Skin of body (tissue), 1 donor: ENCODE measurements at regions not wholly inside any gene's neighbourhood (a gene's known extent, or its start where the extent isn't known, plus 50 kb on each side); places are given as distances from the start of the nearest gene placed in this dataset.
"Not testable (repeated sequence)": the region's sequence is repeated elsewhere in the genome, so short reads cannot be mapped to it uniquely, and the experiment has no call there.

ENCODE experiments used
- DNase-seq: peaks from one replicate; lab custom pipeline; 2025; lab: John Stamatoyannopoulos, UW

DNA sequence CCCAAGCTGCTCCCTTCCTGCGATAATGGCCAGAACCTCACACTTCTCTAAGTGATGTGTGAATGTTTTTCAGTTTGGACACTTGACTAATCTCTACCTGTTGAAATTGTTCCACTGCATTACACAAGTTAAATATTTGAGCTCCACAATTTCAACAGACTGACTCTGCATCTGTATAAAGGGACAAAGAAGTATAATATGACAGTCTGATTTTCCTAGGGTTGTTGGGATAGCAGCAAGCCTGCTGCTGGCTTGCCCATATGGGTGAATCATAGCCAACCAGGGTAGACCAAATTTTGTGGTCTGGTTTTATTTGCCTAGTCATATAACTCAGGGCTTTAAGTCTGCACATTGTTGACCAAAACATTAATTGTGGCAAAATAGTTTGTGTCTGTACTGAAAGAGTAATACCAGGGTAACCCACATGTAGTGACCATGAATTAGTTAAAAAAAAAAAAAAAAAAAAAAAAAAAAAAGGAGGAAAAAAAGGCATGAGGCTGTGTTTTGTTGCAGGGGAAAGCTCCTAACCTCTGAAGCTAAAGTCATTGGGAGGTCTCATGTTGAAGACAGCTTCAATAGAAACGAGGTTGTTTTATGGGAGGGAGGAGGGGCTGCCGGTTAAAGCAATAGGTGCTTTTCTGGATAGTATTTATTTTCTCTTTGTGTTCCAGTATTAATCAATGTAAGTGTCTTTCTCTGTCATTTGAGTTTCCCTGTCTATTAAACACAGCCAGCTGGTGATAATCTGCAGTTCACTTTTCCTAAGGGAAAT is 534.2 kb downstream of the RAB28 start:
- DNase-seq = no peak

DNA sequence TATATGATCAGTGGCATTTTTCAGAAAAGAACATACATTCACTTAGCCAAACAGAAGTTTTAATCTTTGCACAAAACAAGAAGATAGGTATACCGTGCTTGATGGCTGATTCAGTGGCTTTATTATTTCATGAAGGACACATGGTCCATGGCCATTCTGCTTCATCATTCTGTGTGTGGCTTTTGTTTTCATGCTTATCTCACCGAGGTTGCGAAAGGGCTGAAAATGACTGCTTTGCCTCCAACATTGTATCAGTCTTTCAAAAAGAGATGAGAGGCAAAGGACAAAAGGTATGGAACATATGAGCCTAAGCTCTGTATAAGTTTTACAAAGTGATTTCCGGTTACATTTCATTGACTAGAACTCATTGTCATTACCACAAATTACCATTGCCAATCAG is 541.1 kb downstream of the RAB28 start:
- no peak for DNase-seq

DNA sequence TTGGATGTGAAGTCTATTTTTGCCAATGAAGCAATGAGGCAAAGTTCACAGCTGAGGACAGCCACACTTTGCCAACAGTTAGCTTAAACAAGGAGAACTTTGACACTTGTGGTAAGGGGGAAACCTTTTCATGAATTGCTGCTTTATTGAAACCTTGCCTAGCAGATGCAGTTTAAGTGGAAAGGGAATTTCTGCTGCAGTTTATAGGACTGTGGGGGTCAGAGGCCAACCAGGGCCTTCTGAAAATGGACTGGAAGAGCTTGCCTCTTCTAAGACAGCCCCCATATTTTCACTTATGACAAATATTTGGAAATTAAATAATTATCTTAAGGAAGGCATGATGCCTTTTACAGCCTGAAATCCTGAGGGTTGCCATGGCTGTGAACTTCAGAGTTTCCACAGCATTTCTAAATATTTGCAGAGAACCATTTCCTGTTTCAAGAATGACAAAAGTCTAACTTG is 550.3 kb downstream of the RAB28 start:
- DNase-seq = no peak

DNA sequence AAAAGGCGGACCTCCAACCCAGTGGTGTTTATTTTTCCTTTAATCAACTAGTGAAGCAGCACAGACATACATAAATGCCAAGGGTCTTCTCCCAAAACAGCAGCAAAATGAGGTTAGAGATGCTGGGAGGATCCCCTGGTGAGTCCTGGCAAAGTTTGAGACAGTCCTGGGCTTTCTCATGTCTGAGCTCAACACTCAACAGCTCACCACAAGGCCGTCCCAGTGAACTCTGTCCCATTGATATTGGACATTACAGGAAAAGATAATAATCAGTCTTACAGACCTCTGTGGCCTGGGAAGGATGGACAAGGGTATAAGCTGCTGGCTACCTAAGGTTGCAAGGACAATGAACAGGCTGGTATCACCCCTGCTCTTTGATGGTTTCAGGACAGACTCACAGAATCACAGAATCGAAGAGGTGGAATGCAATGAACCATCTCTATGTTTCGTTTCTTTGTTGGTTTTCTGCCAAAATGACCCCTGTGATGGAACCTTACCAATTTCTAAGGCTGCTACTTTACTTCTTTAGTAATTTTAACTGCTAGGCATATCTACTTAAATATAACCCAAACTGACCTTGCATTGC is 551.8 kb downstream of the RAB28 start:
- DNase-seq = no peak

DNA sequence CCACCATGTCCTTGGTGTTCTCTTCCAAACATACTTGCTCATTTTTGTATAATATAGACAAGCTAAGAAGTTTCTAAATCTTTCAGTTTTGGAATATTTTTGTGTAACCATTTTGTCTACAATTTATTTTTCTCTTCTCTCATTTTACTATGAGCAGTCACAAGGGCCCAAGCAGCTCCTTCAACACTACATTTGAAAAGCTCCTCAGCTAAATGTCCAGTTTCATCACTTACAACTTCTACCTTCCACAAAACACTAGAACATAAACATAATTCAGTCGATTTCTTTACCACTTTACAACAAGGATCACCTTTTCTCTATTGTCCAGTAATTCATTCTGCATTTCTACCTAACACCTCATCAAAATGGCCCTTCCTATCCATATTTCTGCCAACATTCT is 554.4 kb downstream of the RAB28 start:
- DNase-seq = no peak

DNA sequence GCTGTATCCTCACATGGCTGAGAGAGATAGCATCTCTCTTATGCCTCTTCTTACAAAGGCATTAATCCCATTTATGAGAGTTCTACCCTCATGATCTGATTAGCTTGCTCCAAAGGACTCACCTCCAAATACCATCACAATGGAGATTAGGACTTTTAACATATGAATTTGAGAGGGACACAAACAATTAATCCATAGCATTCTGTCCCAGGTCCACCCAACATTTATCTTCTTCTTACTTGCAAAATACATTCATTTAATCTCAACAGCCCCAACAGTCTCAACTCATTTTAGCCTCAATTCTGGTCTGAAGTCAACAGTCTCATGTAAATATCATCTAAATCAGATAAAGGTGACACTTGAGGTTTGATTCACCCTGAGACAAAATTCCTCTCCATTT is 555.4 kb downstream of the RAB28 start:
- no peak for DNase-seq

DNA sequence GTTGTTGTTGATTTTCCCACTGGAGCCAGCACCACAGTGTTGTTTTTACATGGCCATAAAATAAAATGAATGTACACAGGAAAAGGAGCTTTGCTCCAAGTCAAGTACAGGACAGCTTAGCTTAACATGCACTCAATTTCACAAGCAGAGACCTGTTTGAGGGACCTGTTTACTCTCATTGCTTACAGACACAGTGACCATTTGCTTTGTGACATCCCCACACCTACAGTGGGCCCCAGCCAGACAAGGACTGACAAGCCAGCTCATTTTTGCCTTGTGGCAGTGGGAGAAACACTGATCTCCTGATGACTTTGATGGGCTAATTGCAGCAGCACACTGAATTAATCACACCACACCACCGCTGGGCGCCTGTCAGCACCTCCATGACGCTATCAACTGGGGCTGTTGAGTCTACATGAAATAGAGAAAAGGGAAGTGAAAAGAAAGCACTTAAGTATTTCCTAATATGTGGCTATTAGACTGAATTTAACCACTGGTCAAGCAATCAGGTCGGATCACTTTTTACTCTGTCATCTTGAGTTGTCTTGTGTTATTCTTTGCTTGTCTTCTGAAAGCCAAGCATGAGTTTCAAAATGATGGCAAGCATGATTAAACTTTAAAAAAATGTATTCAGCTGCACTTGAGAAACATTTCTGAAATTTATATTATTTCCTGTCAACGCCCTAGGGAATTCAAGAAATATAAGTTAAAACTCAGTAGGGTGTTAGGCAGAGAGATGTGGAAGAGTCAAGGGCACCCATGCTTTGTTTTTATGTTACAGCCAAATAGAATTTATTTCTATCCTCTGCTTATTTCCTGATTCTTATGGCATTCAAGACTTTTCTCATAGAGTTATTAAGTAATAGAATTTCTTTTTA is 557.7 kb downstream of the RAB28 start:
- no peak for DNase-seq

DNA sequence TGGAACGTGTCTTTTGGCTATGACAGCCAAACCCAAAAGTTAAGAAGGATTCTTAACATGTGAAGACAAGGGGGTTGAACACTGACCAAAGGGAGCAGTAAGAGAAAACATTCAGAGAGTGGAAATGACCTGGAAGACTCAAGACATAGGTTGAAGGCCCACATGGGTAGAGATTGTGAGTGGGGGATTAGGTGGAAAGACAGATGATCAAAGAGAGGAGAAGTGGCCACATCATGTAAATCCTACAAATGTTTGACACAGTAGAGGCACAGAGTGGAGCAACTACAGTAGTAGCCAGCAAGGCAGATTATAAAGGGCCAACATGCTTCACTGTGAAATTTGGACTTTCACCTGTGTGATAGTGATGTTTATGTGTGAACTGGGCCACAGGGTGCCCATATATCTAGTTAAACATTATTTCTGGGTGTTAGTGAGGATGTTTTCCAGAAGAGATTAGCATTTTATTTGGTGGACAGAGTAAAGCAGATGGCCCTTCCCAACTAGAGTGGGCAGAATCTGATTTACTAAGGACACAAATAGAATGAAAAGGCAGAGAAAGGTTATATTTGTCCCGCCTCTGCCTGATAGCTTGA is 559.3 kb downstream of the RAB28 start:
- no peak for DNase-seq

DNA sequence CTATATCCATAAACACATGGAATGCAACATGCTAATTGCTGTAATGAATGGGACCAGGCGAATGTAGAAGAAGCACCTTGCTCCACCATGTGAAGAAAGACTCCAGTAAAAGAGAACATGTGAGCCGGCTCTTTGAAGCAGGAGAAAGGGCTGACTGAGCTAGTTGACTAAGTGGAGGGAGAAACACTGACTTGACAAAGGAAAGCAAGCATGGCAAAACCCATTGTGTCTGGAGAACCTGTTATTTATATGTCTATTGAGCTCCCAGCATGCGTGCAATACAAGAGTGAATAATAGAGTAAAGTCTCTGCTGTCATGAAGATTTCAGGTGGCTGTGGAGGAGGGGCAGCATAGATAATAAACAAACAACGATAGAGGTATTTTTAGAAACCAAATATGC is 559.9 kb downstream of the RAB28 start:
- no peak for DNase-seq

DNA sequence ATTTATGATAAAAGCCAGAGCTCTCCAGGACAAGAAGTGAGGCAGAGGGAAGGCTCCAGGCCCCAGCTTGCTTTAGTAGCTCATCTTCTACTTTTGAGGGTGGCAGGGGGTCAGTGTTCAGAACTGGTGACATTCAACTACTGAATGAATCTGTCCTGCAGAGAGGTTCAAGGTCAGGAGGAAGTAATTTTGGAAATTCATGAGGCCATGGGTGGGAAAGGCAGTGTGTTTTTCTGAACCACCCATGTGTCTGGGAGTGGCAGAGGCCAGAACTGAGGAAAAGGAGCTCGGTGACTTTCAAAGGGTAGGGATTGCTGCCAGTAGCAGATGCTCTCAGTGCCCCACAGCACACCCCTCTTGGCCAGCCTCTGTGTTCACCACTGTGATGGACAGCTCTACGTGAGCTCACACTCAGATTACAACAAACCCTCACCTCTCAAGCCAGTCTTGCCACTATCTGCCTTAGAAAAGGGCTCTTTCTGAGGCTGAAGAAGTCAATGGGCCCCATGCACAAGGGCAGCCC is 571.2 kb downstream of the RAB28 start:
- DNase-seq = no peak

DNA sequence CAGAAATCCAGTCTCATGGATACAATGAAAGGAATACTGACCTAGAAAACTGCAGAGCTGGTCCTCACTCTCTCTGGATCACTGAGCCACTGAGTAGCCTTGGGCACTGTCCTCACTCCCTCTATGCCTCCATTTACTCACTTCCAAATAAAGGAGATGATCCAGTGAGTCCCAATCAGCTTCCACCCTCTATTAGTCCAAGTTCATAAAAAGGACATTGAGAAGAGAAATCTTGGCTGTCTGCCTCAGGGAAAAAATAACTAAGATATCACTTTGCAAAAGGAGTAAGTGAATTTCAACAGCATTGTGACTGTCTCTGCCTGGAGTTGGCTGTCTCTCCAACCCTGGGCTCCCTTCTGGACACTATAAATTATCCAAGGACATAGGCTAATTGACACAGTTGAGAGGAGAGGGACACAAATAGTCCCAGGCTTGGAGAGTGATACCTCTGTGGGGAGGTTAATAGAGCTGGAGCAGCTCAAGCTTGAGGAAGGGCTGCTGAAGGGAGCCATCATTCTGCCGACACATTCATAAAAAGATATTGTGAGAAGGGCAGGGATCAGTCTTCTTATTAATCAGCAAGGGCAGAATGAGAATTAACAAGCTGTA is 572.3 kb downstream of the RAB28 start:
- no peak for DNase-seq

DNA sequence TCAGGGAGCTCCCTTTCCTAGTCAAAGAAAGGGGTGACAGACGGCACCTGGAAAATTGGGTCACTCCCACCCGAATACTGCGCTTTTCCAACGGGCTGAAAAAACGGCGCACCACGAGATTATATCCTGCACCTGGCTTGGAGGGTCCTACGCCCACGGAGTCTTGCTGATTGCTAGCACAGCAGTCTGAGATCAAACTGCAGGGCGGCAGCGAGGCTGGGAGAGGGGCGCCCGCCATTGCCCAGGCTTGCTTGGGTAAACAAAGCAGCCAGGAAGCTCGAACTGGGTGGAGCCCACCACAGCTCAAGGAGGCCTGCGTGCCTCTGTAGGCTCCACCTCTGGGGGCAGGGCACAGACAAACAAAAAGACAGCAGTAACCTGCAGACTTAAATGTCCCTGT is 580.5 kb downstream of the RAB28 start:
- not testable (repeated sequence) for DNase-seq

DNA sequence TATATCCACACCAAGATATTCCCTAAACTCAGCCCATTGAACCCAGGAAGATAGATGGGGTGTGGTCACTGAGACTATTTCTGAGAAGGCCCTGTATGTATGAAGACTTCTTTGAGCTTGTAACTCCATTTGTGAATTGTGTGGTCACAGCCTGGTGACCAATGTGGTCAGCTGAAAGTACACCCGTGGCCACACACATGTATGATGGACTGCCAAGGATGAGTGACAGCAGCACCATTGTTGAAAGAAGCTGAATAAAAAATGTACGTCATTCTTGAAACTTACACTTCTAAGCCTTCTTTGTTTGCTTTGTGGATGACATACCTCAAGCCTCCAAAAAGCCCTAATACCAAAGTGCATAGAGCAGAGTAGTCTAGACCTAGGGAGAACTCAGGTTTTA is 581.4 kb downstream of the RAB28 start:
- no peak for DNase-seq

DNA sequence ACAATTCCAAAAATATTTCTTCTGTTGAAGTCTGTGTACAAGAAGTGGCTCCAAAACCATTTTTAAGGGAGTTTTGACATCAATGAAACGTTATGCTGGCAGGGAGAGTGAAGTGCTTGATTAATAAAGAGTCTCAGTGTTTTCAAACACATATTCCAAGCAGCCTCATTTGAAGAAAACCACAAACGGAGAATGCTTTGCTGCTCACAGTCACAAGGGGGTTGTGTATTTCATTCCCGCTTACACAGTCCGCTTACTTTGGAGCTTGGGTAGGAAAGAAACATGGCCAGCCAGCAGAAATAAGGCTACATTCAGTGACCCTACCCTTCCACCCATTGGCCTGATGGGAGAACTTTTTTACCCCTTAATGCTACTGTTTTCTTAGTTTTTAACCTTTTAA is 586.2 kb downstream of the RAB28 start:
- no peak for DNase-seq

DNA sequence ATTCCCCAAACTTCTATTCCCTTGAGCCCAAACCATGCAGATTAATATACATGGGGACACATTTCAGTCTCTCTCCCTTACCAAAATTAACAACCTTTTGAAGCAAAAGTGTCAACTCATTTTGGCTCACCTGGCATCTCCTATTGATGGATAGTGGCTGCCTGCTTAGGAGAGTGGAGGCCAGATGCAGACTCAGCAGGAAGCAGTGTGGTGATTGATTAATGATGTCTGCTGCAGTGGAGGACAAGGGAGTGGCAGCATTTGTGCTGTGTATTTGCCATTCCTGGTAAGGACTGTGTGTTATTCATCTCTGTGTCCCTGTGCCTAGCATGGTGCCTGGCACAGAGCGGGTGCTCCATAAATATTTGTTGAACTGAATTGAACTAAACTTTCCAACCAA is 590.1 kb downstream of the RAB28 start:
- no peak for DNase-seq

DNA sequence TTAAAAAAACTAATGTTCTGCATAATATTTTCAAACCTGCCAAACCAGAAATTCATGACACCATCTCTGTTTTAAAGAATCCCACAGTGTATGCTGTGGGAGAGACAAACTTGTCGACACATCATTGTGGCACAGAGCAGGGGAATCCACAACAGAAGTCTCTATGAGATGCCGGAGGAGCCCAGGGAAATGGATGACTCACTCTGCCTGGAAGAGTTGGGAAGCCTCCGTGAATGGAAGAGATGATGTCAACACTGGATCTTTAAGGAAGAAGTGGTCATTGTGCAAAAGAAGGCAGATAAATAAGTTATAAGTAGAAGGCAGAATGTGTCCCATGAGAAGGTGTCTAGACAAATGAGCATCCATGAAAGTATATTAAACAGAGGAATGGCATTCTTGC is 595.1 kb downstream of the RAB28 start:
- DNase-seq = no peak

DNA sequence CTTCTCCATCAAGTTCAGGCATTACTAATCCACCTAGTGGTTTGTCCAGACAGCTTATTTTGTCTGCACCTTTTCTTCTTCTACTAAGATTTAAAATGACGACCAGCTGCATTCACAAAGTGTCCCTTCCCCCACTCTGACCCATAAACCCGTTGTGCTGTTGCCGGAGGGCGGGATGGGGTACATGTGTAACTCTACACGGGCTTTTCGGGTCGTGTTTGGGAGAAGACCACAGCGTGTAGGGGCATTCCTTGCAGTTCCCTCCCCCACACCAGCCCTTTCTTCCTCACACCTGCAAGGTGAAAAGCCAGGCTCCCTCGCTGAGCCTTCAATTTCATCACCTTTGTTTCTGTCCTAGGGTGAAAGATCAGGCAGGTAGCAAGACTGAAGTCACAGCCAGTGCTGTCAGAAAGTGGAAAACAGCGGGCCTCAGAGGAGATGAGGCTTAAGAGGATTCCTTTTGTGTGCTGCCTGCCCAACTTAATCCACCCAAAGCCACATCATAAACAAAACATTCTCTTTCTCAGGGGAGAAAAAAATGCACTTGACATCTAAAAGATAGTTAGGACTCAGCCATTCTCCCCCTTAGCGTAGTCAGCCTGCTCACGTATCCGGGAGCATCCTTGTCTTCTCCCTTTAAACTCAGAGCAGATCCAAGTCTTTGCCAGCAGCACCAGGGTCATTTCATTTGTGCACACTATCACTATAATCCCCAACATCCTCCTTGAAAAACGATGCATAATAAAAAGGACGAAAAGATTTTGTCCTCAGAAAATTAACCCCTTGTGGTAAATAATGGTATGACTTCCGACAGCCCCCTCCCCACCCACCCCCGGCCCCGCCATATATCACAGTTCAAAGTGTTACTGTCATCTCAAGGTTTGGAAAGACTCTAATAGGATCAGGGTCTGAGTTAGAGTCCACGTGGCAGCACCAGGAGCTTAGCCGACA is 599.0 kb downstream of the RAB28 start:
- DNase-seq = no peak

DNA sequence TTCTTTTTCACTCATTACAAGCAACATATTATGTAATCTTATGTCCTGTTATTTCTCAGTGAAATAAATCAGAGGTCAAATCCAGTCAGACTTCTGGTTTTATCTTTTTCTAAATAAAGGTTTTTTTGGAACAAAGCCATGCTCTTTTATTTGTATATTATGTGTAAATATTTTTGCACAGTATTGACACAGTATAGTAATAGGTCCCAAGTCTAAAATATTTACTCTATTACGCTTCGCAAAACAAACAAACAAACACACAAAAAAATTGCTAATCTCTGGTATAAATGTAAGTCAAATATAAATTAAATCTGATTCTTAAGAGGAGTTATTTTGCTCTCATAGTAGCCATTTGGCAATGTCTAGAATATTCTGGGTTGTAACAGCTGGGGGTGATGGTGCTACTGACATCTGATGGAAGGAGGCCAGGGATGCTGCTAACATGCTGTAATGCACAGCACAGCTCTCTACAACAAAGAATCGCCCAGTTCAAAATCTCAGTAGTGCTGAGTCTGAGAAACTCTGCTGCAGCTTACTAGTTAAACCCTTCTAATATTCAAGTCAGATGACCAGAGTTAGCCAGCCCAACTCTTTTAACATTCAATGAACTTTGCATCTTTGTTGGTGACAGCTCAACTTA is 602.1 kb downstream of the RAB28 start:
- DNase-seq = no peak

DNA sequence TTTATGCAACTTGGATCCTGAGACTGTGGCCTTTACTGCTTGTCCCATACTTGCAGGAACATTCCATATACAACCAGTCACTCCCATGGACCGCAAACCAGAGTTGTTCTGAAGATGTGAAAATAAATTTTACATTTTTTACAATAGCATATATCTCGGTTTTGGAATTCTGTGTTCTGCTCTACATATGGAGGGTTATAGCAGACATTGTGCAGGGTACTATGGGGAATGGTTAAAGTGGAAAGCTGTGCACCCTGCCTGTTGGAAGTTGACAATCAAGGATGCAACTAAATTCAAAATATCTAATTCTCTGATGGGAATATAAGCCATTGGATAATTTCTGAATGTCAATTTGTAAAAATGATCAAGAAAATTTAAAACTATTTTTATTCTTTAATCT is 603.3 kb downstream of the RAB28 start:
- no peak for DNase-seq

DNA sequence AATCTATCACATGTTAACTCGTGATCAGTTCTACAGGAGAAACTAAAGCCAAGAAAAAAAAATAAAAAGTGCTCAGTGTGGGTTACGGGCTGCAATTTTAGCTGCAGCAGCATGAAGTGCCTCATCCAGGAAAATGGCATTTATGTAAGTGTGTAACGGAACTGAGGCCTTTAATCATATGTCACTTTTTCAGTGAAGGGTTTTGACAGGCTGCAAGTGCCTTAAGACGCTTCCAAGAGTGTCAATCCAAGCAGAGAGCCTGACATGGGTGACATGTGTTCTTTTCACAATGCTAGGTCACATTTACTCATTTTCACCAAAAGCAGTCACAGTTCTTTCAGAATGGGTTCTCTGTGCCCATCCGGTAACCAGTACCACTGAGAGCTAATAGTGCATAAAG is 604.6 kb downstream of the RAB28 start:
- DNase-seq = no peak
